ENCODE measurements at regions not wholly inside any gene's neighbourhood (a gene's known extent, or its start where the extent isn't known, plus 50 kb on each side); places are given as distances from the start of the nearest gene placed in this dataset.

GRCh38 chr10:88198023-88198422 lies 334.6 kb downstream of the PTEN start:
- no peaks in the 10 kb centered on the region for H3K4me1 ChIP-seq (ENCODE audit: control insufficient read depth, insufficient read depth, low read length)
- POLR2A ChIA-PET = no interaction called here
- no peak overlapping the region for H3K4me3 ChIP-seq (ENCODE audit: low read depth in 2 of 2, low read length in 2 of 2)
- no peaks in the 10 kb centered on the region for H3K27me3 ChIP-seq (ENCODE audit: control insufficient read depth, insufficient read depth, low read length)
- H3K36me3 ChIP-seq (ENCODE audit: control insufficient read depth, insufficient read depth, low read length) = no peaks in the 10 kb centered on the region
- no peak overlapping the region for H3K27ac ChIP-seq (ENCODE audit: low read length)
- in situ Hi-C loops (cut with HindIII; ENCODE audit: low pct_unique_long_range_greater_than_20kb, low sequenced_read_pairs) = no loop called here
- intact Hi-C loops (cut with micrococcal nuclease; ENCODE audit: unreplicated experiment) = no loop called here
- TF ChIP-seq TCF7L2 (IDR thresholded peaks at IDR 0.05; ENCODE audit: low read depth, low read length) (no peak), SIN3A (IDR thresholded peaks at IDR 0.05; ENCODE audit: borderline replicate concordance, insufficient read depth, low read depth, low read length) (no peak), REST (IDR thresholded peaks at IDR 0.05; ENCODE audit: insufficient read depth in 1 of 2, low read depth in 2 of 2, low read length in 1 of 2) (no peak), POLR2AphosphoS5 (IDR thresholded peaks at IDR 0.05; ENCODE audit: low read depth, low read length) (no peak)
- TF ChIP-seq, protein P1, sequence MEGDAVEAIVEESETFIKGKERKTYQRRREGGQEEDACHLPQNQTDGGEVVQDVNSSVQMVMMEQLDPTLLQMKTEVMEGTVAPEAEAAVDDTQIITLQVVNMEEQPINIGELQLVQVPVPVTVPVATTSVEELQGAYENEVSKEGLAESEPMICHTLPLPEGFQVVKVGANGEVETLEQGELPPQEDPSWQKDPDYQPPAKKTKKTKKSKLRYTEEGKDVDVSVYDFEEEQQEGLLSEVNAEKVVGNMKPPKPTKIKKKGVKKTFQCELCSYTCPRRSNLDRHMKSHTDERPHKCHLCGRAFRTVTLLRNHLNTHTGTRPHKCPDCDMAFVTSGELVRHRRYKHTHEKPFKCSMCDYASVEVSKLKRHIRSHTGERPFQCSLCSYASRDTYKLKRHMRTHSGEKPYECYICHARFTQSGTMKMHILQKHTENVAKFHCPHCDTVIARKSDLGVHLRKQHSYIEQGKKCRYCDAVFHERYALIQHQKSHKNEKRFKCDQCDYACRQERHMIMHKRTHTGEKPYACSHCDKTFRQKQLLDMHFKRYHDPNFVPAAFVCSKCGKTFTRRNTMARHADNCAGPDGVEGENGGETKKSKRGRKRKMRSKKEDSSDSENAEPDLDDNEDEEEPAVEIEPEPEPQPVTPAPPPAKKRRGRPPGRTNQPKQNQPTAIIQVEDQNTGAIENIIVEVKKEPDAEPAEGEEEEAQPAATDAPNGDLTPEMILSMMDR (IDR thresholded peaks at IDR 0.05) = no peak
- CTCF ChIA-PET = no interaction called here
- H3K9me3 ChIP-seq (ENCODE audit: control insufficient read depth, insufficient read depth, low read depth, low read length) = no peaks in the 10 kb centered on the region
- no peak for DNase-seq (ENCODE audit: low read depth, low spot score)
- BruUV-seq (replicated peaks) = no TSS peak
- no peak for ATAC-seq

DNA sequence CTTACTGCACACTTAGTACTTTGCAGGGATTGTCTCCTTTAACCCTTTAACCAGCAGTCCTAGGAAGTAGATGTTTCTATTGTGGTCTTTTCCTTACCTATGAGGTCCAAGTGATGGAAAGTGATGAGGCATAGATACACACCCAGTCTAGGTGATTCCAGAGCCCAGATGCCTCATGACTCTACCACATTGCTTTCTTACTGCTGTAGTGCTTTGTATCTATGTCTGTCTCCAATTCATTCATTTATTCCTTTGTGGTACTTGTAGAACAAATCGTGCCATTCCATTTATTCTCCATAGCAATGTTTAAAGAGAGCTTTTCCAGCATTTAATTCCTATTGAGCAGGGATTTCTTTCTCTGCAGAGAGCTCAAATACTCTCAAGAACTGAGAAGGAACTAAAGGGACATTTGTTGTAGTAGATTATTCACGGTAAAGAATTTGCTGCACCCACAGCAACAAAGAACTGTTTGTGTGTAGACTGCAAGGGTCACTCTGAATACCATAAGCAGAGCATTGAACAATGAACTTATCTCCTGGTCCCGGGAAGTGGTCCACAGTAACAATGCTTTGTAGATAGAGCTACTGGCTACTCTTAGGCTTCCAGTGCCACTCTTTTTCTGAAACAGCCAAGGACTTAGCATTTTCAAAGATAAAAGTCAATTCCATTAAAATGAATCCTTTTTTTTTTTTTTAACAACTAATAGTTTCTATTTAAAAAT lies 337.0 kb downstream of the PTEN start:
- intact Hi-C loops (cut with micrococcal nuclease; ENCODE audit: unreplicated experiment) (no loop called here), in situ Hi-C loops (cut with HindIII; ENCODE audit: low pct_unique_long_range_greater_than_20kb, low sequenced_read_pairs) (no loop called here)
- DNase-seq (ENCODE audit: low read depth, low spot score) (no peak), ATAC-seq (no peak)
- TF ChIP-seq REST (IDR thresholded peaks at IDR 0.05; ENCODE audit: insufficient read depth in 1 of 2, low read depth in 2 of 2, low read length in 1 of 2) (no peak), TCF7L2 (IDR thresholded peaks at IDR 0.05; ENCODE audit: low read depth, low read length) (no peak), POLR2AphosphoS5 (IDR thresholded peaks at IDR 0.05; ENCODE audit: low read depth, low read length) (no peak), SIN3A (IDR thresholded peaks at IDR 0.05; ENCODE audit: borderline replicate concordance, insufficient read depth, low read depth, low read length) (no peak)
- TF ChIP-seq, protein P1 (IDR thresholded peaks at IDR 0.05) = no peak
- Histone ChIP-seq H3K4me1 (ENCODE audit: control insufficient read depth, insufficient read depth, low read length) (no peaks in the 10 kb centered on the region), H3K27me3 (ENCODE audit: control insufficient read depth, insufficient read depth, low read length) (no peaks in the 10 kb centered on the region), H3K9me3 (ENCODE audit: control insufficient read depth, insufficient read depth, low read depth, low read length) (no peaks in the 10 kb centered on the region), H3K27ac (ENCODE audit: low read length) (no peak overlapping the region), H3K36me3 (ENCODE audit: control insufficient read depth, insufficient read depth, low read length) (no peaks in the 10 kb centered on the region), H3K4me3 (ENCODE audit: low read depth in 2 of 2, low read length in 2 of 2) (no peak overlapping the region)
- no TSS peak for BruUV-seq (replicated peaks)
- ChIA-PET CTCF (no interaction called here), POLR2A (interaction anchor here (0.6 kb wide), 1 partner anchor 146 kb away, joined by 3 read pairs; no protein-coding TSS in a partner anchor)

Data from Panc1 (cell line).